Activated CD4-positive, alpha-beta T cell treated with anti-CD3 and anti-CD28 coated beads, Interleukin-2, amount 50 U/mL, for 48 hours (primary cell): ENCODE measurements at regions not wholly inside any gene's neighbourhood (a gene's known extent, or its start where the extent isn't known, plus 50 kb on each side); places are given as distances from the start of the nearest gene placed in this dataset.
"Not testable (repeated sequence)": the region's sequence is repeated elsewhere in the genome, so short reads cannot be mapped to it uniquely, and the experiment has no call there.

ENCODE experiments used
- DNase-seq, 2 experiments: peaks; one replicate each; pipeline ENCODE4 v3.0.0-alpha.2; 2020

GRCh38 chr4:103306870-103307375 lies 108.8 kb upstream of the CENPE start:
- DNase-seq: no peak

GRCh38 chr4:103305355-103305754 lies 107.2 kb upstream of the CENPE start:
- no peak for DNase-seq

DNA sequence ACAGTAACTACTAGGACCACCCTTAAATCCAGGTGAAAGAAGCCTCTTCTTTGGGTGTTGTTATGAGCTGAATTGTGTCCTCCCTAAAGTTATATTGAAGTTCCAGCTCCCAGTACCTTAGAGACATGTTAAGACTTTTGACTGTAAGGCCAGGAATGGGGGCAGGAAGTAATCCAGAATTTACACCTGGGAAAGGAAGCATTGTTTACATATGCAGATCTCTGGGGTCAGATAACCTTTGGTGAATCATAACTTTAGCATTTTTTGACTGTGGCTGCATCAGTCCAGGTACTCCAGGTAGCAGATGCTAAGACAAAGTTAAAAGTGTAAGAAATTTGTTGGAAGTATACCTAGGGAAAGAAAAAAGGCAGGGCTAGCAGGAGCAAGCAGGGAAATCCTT lies 104.9 kb upstream of the CENPE start:
- no peak for DNase-seq

DNA sequence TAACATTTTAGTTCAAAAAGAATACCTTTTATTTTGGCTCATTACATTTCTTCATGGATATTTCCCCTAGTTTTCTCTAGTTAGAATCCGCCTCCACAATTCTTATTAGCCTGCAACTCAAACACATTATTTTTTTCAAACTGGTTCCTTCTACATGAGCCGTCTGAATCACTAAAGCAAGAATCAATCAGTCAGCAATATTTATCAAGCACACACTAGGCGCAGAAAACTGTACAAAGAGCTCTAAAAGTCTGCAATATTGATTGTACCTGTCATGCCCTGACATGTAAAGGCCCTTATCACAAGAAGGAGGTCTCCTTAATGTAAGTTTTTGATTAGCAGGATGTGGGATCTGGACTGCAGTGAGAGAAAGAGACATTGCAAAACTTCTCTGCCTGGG lies 94.8 kb upstream of the CENPE start:
- DNase-seq: no peak

- no peak for DNase-seq
Observed at GRCh38 chr4:103292373-103292772, 94.2 kb upstream of the CENPE start.

GRCh38 chr4:103289186-103289585 lies 91.0 kb upstream of the CENPE start:
- DNase-seq: no peak

- DNase-seq: no peak
Observed at GRCh38 chr4:103272174-103272573, 74.0 kb upstream of the CENPE start.

DNA sequence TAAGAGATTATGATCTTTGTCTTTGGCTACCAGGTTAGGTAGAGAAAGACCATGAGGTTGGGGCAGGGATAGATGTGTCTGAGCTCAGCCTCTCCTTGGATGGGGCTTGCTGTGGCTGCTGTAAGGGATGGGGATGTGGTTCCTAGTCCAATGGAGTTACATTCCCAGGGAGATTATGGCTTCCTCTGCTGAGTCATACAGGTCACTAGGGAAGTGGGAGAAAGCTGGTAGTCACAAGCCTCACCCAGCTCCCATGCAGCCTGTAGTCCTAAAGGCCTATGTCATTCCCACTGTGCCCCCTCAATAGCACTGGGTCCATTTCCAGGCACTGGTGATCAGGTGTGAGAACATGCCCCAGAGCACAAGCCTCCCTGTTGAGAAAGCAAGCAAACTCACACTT lies 70.6 kb upstream of the CENPE start:
- no peak for DNase-seq

GRCh38 chr4:103264905-103265304 lies 66.8 kb upstream of the CENPE start:
- no peak for DNase-seq

DNA sequence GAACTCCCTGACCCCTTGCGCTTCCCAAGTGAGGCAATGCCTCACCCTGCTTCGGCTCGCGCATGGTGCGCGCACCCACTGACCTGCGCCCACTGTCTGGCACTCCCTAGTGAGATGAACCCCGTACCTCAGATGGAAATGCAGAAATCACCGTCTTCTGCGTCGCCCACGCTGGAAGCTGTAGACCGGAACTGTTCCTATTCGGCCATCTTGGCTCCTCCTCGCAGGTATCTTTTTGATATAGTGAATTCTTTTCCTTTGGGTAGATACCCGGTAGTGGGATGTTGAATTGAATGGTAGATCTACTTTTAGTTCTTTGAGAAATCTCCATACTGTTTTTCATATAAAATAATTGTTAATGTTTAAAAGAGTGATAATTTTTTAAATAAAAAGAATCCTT lies 57.9 kb upstream of the CENPE start:
- not testable (repeated sequence) for DNase-seq
